Activated CD8-positive, alpha-beta memory T cell treated with anti-CD3 and anti-CD28 coated beads for 36 hours (primary cell): ENCODE measurements at regions not wholly inside any gene's neighbourhood (a gene's known extent, or its start where the extent isn't known, plus 50 kb on each side); places are given as distances from the start of the nearest gene placed in this dataset.

Experiments
- CTCF ChIA-PET: fragments of 350-600 bp; sonication (Branson Sonifier 250); formaldehyde crosslinking; loops from one replicate; lab custom pipeline; 2021; ENCODE audit warnings: antibody characterized with exemption; lab: Charles Lee
- POLR2A ChIA-PET: fragments of 350-600 bp; sonication (Branson Sonifier 250); formaldehyde crosslinking; loops from one replicate; lab custom pipeline; 2021; ENCODE audit warnings: antibody characterized with exemption; lab: Charles Lee

- CTCF ChIA-PET = no interaction called here
- POLR2A ChIA-PET = no interaction called here
Measured at GRCh38 chr4:1518997-1519700, 112.9 kb upstream of the NKX1-1 start.

GRCh38 chr4:1517592-1518411 is 111.6 kb upstream of the NKX1-1 start:
- CTCF ChIA-PET = no interaction called here
- POLR2A ChIA-PET = no interaction called here

- ChIA-PET CTCF (no interaction called here), POLR2A (no interaction called here)
Measured at GRCh38 chr4:1516881-1517480, 110.7 kb upstream of the NKX1-1 start.

GRCh38 chr4:1516261-1516660 is 110.0 kb upstream of the NKX1-1 start:
- ChIA-PET CTCF (no interaction called here), POLR2A (no interaction called here)

GRCh38 chr4:1515763-1516162 is 109.5 kb upstream of the NKX1-1 start:
- ChIA-PET POLR2A (no interaction called here), CTCF (no interaction called here)

GRCh38 chr4:1515156-1515555 is 108.9 kb upstream of the NKX1-1 start:
- POLR2A ChIA-PET = no interaction called here
- CTCF ChIA-PET = no interaction called here

- POLR2A ChIA-PET = no interaction called here
Measured at GRCh38 chr4:1514612-1515011, 108.4 kb upstream of the NKX1-1 start.

GRCh38 chr4:1513936-1514483 is 107.8 kb upstream of the NKX1-1 start:
- ChIA-PET POLR2A (no interaction called here), CTCF (interaction anchor here (1.5 to 2.1 kb wide), 3 partner anchors 9 to 113 kb away, joined by 3 to 6 read pairs (median 3); no protein-coding TSS in a partner anchor)

More at GRCh38 chr4:1514612-1515011, 108.4 kb upstream of the NKX1-1 start:
- CTCF ChIA-PET = no interaction called here

- POLR2A ChIA-PET = no interaction called here
- CTCF ChIA-PET = interaction anchor here (0.6 to 2.1 kb wide), 8 partner anchors 8 to 160 kb away, joined by 3 to 6 read pairs (median 3); no protein-coding TSS in a partner anchor
Measured at GRCh38 chr4:1512738-1513660, 106.8 kb upstream of the NKX1-1 start.

- ChIA-PET CTCF (interaction anchor here (1.5 to 2.1 kb wide), 2 partner anchors 11 to 159 kb away, joined by 3 to 6 read pairs; no protein-coding TSS in a partner anchor), POLR2A (no interaction called here)
Measured at GRCh38 chr4:1512051-1512737, 106.0 kb upstream of the NKX1-1 start.

GRCh38 chr4:1511441-1512041 is 105.3 kb upstream of the NKX1-1 start:
- ChIA-PET POLR2A (no interaction called here), CTCF (no interaction called here)

GRCh38 chr4:1510931-1511330 is 104.7 kb upstream of the NKX1-1 start:
- CTCF ChIA-PET = no interaction called here
- POLR2A ChIA-PET = no interaction called here

GRCh38 chr4:1509366-1509765 is 103.1 kb upstream of the NKX1-1 start:
- CTCF ChIA-PET = no interaction called here

GRCh38 chr4:1508161-1509160 is 102.2 kb upstream of the NKX1-1 start:
- ChIA-PET CTCF (no interaction called here), POLR2A (interaction anchor here (0.6 kb wide), 1 partner anchor 64 kb away, joined by 3 read pairs; no protein-coding TSS in a partner anchor)

More at GRCh38 chr4:1509366-1509765, 103.1 kb upstream of the NKX1-1 start:
- POLR2A ChIA-PET = no interaction called here

GRCh38 chr4:1506956-1507721 is 100.9 kb upstream of the NKX1-1 start:
- ChIA-PET POLR2A (no interaction called here), CTCF (no interaction called here)
